Astrocyte of the spinal cord (primary cell): ENCODE measurements at regions not wholly inside any gene's neighbourhood (a gene's known extent, or its start where the extent isn't known, plus 50 kb on each side); places are given as distances from the start of the nearest gene placed in this dataset.
A peak's percentile ranks its signal among the peaks of the same experiment; 100 is the strongest.

Source experiments
- DNase-seq: peaks from one replicate; pipeline ENCODE4 v3.0.0; 2011; ENCODE audit warnings: low read depth, low spot score
- H3K4me3 ChIP-seq: 2 replicates; pipeline ENCODE4 v1.5.1; 2011; ENCODE audit warnings: low read depth, mild to moderate bottlenecking, low read length, moderate library complexity
- in situ Hi-C: cut with HindIII; loops from 2 replicates; pipeline ENCODE4 v1.10.0; 2017; ENCODE audit warnings: low sequenced_read_pairs
- TF ChIP-seq, protein P1 (sequence below): IDR thresholded peaks from 2 replicates; pipeline ENCODE4 v1.5.1; 2012; ENCODE audit warnings: low read depth, mild to moderate bottlenecking, low read length, inconsistent platforms

GRCh38 chr11:115653076-115653475 is 148.9 kb upstream of the CADM1 start:
- TF ChIP-seq, protein P1, sequence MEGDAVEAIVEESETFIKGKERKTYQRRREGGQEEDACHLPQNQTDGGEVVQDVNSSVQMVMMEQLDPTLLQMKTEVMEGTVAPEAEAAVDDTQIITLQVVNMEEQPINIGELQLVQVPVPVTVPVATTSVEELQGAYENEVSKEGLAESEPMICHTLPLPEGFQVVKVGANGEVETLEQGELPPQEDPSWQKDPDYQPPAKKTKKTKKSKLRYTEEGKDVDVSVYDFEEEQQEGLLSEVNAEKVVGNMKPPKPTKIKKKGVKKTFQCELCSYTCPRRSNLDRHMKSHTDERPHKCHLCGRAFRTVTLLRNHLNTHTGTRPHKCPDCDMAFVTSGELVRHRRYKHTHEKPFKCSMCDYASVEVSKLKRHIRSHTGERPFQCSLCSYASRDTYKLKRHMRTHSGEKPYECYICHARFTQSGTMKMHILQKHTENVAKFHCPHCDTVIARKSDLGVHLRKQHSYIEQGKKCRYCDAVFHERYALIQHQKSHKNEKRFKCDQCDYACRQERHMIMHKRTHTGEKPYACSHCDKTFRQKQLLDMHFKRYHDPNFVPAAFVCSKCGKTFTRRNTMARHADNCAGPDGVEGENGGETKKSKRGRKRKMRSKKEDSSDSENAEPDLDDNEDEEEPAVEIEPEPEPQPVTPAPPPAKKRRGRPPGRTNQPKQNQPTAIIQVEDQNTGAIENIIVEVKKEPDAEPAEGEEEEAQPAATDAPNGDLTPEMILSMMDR: no peak
- no peak for DNase-seq
- in situ Hi-C loops: no loop called here
- H3K4me3 ChIP-seq: no peak overlapping the region

DNA sequence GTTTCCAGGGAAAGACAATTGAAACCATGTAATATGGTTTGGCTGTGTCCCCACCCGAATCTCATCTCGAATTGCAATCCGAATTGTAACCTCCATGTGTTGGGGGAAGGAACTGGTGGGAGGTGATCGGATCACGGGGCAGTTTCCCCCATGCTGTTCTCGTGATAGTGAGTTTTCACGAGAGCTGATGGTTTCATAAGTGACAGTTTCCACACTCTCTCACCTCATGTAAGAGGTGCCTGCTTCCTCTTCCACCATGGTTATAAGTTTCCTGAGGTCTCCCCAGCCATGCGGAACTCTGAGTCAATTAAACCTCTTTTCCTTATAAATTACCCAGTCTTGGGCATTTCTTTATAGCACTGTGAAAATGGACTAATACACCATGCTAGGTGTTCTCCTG is 148.3 kb upstream of the CADM1 start:
- TF ChIP-seq, protein P1: no peak
- in situ Hi-C loops: no loop called here
- no peak overlapping the region for H3K4me3 ChIP-seq
- no peak for DNase-seq

GRCh38 chr11:115652094-115652493 is 147.9 kb upstream of the CADM1 start:
- no peak for DNase-seq
- in situ Hi-C loops: no loop called here
- TF ChIP-seq, protein P1: no peak
- no peak overlapping the region for H3K4me3 ChIP-seq

DNA sequence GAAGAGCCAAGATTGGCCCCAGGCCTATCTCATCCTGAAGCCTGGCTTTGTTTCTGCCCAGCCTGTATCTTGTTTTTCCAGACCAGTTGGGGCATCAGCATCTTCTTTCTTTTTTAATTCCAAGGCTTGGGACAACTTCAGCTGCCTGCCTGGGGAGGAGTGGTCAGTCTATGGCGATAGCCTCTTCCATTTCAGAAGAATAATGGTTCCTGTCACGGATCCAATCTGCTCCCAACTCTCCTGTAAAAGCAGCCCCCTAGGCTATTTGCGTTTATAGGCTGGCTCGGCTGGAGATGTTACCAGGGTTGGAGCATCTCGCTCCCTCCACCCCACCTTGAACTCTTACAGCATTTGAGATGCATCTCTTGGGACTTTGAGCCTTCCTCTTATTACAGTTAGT is 145.2 kb upstream of the CADM1 start:
- no peak overlapping the region for H3K4me3 ChIP-seq
- TF ChIP-seq, protein P1: no peak
- in situ Hi-C loops: no loop called here
- no peak for DNase-seq

DNA sequence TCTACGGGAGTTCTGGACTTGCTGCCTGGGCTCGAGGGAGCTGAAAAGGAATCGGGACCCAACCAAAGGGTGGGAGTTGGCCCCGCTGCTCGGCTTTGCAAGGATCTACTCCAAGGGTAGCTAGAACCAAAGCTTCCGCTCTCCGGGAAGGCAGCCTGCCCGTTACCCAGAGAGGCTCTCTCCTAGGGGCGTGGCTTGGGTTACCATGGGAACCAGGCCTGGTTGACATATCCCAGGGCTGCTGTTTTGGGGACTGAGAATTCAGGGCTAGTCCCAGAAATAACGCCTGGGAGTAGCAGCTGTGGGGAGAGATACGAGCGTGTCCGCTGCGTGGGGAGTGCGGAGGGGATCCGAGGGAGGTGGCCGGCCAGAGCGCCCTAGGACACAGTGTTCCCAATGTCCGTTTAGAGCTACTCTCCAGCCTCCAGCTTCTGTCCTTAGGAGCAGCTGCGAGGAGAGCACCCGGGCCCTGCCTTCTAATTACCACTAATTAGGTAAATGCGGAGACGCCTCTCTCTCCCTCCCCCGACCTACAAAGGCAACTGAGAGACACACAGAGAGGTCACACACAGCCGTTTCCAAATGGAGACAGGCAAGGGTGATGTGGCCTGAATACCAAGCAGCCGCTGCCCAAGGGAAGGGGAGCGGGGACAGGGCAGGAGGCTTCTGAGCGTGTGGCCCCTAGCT is 141.6 kb upstream of the CADM1 start:
- TF ChIP-seq, protein P1: no peak
- DNase-seq: no peak
- in situ Hi-C loops: no loop called here
- H3K4me3 ChIP-seq: no peak overlapping the region

- H3K4me3 ChIP-seq: no peak overlapping the region
- DNase-seq: peak; percentile 50
- in situ Hi-C loops: no loop called here
- TF ChIP-seq, protein P1: no peak
Measured at GRCh38 chr11:115644856-115645255, 140.6 kb upstream of the CADM1 start.
